ENCODE measurements at regions not wholly inside any gene's neighbourhood (a gene's known extent, or its start where the extent isn't known, plus 50 kb on each side); places are given as distances from the start of the nearest gene placed in this dataset.

DNA sequence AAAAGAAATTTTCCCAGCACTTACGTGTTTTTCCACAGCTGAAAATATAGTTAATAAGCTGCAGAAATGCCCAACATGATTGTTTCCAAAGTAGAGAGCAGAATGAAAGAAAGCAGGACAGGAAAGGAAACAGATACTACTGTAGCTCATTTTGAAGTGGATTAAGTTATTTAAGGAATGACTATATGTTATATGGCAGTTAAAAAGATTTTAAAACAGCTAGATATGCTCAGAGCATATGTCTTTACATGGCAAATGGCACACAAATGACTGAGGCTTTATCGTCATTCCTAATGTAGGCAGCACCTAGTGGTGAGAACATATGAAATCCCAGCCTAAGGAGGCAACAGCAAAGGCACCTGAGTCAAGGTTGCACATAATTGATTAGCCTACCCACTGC, 106.6 kb upstream of the SEMA6D start:
- no peaks in the 10 kb centered on the region for H3K9me3 ChIP-seq (ENCODE audit: insufficient read depth, low read length)

DNA sequence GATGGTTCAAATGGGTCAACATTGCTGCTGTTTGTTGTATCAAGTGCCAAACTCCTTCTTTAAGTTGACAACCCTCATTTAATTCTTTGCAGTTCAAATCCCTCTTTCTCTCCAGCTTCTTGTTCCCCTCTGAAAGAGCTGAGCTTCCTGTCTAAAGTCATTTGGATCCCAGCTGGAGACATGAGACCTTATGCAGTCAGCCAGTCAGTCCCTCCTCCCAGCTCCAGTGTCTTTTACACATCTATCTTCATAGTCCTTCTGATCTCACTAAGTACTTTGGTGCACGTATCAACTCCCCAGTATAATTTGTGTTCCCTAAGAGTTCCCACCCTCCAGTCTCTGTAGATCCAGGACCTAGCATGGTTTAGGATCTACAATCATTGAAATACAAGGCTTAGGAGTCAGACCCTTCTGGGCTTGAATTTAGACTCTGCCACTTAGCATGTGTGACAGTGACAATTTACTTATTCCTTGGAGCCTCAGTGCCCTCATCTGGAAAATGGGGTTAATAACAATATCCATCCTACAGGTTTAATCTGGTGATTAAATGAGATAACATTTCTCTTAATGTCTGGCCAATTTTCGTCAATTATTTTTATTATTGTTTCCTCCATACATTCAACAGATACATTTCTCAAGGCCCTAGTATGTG, 102.8 kb upstream of the SEMA6D start:
- Histone ChIP-seq H3K9ac (ENCODE audit: low read length) (no peak overlapping the region), H3K4me3 (ENCODE audit: insufficient read depth, low read length, poor library complexity, severe bottlenecking) (no peak overlapping the region), H3K9me2 (replicated peaks; ENCODE audit: insufficient read depth, low read length) (no peaks in the 10 kb centered on the region), H3K4me2 (ENCODE audit: low read depth, low read length, poor library complexity, severe bottlenecking) (no peak overlapping the region), H2AFZ (ENCODE audit: low read depth, low read length, severe bottlenecking) (no peak overlapping the region), H3K27me3 (ENCODE audit: low read length) (no peaks in the 10 kb centered on the region), H4K20me1 (ENCODE audit: low read depth, low read length) (no peaks in the 10 kb centered on the region), H3K27ac (ENCODE audit: low read depth, low read length) (no peak overlapping the region), H3K9me3 (ENCODE audit: insufficient read depth, low read length) (no peaks in the 10 kb centered on the region), H3K79me2 (ENCODE audit: insufficient read depth, low read length) (no peaks in the 10 kb centered on the region), H3K36me3 (ENCODE audit: low read length) (no peaks in the 10 kb centered on the region), H3F3A (ENCODE audit: insufficient read depth) (no peaks in the 10 kb centered on the region)
- TF ChIP-seq, protein P1, sequence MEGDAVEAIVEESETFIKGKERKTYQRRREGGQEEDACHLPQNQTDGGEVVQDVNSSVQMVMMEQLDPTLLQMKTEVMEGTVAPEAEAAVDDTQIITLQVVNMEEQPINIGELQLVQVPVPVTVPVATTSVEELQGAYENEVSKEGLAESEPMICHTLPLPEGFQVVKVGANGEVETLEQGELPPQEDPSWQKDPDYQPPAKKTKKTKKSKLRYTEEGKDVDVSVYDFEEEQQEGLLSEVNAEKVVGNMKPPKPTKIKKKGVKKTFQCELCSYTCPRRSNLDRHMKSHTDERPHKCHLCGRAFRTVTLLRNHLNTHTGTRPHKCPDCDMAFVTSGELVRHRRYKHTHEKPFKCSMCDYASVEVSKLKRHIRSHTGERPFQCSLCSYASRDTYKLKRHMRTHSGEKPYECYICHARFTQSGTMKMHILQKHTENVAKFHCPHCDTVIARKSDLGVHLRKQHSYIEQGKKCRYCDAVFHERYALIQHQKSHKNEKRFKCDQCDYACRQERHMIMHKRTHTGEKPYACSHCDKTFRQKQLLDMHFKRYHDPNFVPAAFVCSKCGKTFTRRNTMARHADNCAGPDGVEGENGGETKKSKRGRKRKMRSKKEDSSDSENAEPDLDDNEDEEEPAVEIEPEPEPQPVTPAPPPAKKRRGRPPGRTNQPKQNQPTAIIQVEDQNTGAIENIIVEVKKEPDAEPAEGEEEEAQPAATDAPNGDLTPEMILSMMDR (IDR thresholded peaks at IDR 0.05; ENCODE audit: insufficient read depth, low read length, poor library complexity, severe bottlenecking), result no peak
- TF ChIP-seq EZH2phosphoT487 (conservative IDR thresholded peaks at IDR 0.05; ENCODE audit: low read length), result no peak

More for the DNA sequence above, 106.6 kb upstream of the SEMA6D start:
- TF ChIP-seq EZH2phosphoT487 (conservative IDR thresholded peaks at IDR 0.05; ENCODE audit: low read length), result no peak
- TF ChIP-seq, protein P1 (IDR thresholded peaks at IDR 0.05; ENCODE audit: insufficient read depth, low read length, poor library complexity, severe bottlenecking), result no peak
- H3K4me2 ChIP-seq (ENCODE audit: low read depth, low read length, poor library complexity, severe bottlenecking), result no peak overlapping the region
- no peak overlapping the region for H2AFZ ChIP-seq (ENCODE audit: low read depth, low read length, severe bottlenecking)
- no peaks in the 10 kb centered on the region for H3K27me3 ChIP-seq (ENCODE audit: low read length)
- no peak overlapping the region for H3K27ac ChIP-seq (ENCODE audit: low read depth, low read length)
- no peaks in the 10 kb centered on the region for H3F3A ChIP-seq (ENCODE audit: insufficient read depth)
- H3K9me2 ChIP-seq (replicated peaks; ENCODE audit: insufficient read depth, low read length), result no peaks in the 10 kb centered on the region
- no peaks in the 10 kb centered on the region for H4K20me1 ChIP-seq (ENCODE audit: low read depth, low read length)
- H3K36me3 ChIP-seq (ENCODE audit: low read length), result no peaks in the 10 kb centered on the region
- no peak overlapping the region for H3K4me3 ChIP-seq (ENCODE audit: insufficient read depth, low read length, poor library complexity, severe bottlenecking)
- H3K79me2 ChIP-seq (ENCODE audit: insufficient read depth, low read length), result no peaks in the 10 kb centered on the region
- no peak overlapping the region for H3K9ac ChIP-seq (ENCODE audit: low read length)

GRCh38 chr15:47616876-47617275, 100.4 kb upstream of the SEMA6D start:
- no peak overlapping the region for H3K27ac ChIP-seq (ENCODE audit: low read depth, low read length)
- H3K27me3 ChIP-seq (ENCODE audit: low read length), result no peaks in the 10 kb centered on the region

More at GRCh38 chr15:47616876-47617275, 100.4 kb upstream of the SEMA6D start:
- Histone ChIP-seq H2AFZ (ENCODE audit: low read depth, low read length, severe bottlenecking) (no peak overlapping the region), H4K20me1 (ENCODE audit: low read depth, low read length) (no peaks in the 10 kb centered on the region), H3K9ac (ENCODE audit: low read length) (no peak overlapping the region), H3K4me2 (ENCODE audit: low read depth, low read length, poor library complexity, severe bottlenecking) (no peak overlapping the region), H3K79me2 (ENCODE audit: insufficient read depth, low read length) (no peaks in the 10 kb centered on the region), H3K9me3 (ENCODE audit: insufficient read depth, low read length) (no peaks in the 10 kb centered on the region), H3F3A (ENCODE audit: insufficient read depth) (no peaks in the 10 kb centered on the region), H3K36me3 (ENCODE audit: low read length) (no peaks in the 10 kb centered on the region), H3K9me2 (replicated peaks; ENCODE audit: insufficient read depth, low read length) (no peaks in the 10 kb centered on the region), H3K4me3 (ENCODE audit: insufficient read depth, low read length, poor library complexity, severe bottlenecking) (no peak overlapping the region)
- no peak for TF ChIP-seq EZH2phosphoT487 (conservative IDR thresholded peaks at IDR 0.05; ENCODE audit: low read length)
- TF ChIP-seq, protein P1 (IDR thresholded peaks at IDR 0.05; ENCODE audit: insufficient read depth, low read length, poor library complexity, severe bottlenecking), result no peak

Data from SU-DHL-6 (cell line).